H1 (cell line): ENCODE measurements at regions not wholly inside any gene's neighbourhood (a gene's known extent, or its start where the extent isn't known, plus 50 kb on each side); places are given as distances from the start of the nearest gene placed in this dataset.

Experiments used
- EP300 ChIP-seq, 2 experiments: IDR thresholded peaks; 1 replicate in 1 of 2; 2 replicates in 1 of 2; pipeline ENCODE4 v1.6.1; 2011 to 2012; ENCODE audit warnings: low read depth in 2 of 2, low read length in 2 of 2, mild to moderate bottlenecking in 2 of 2, borderline replicate concordance in 1 of 2, inconsistent platforms in 1 of 2, moderate library complexity in 1 of 2
- JUN ChIP-seq: IDR thresholded peaks from 2 replicates; pipeline ENCODE4 v1.6.1; 2011; ENCODE audit warnings: low read depth, mild to moderate bottlenecking, improper control_type of control experiment, low read length
- RNF2 ChIP-seq: fragments of 200-900, 300-1000 bp; sonication (generic); IDR thresholded peaks from 2 replicates; pipeline ENCODE4 v1.7.1; 2016; ENCODE audit warnings: borderline replicate concordance, low read depth, mild to moderate bottlenecking, antibody characterized with exemption, low read length; ENCODE audit not compliant: poor library complexity, severe bottlenecking; ENCODE audit errors: missing control alignments
- SP2 ChIP-seq: IDR thresholded peaks from 2 replicates; pipeline ENCODE4 v1.6.1; 2012; ENCODE audit warnings: mild to moderate bottlenecking, low read length, inconsistent platforms

DNA sequence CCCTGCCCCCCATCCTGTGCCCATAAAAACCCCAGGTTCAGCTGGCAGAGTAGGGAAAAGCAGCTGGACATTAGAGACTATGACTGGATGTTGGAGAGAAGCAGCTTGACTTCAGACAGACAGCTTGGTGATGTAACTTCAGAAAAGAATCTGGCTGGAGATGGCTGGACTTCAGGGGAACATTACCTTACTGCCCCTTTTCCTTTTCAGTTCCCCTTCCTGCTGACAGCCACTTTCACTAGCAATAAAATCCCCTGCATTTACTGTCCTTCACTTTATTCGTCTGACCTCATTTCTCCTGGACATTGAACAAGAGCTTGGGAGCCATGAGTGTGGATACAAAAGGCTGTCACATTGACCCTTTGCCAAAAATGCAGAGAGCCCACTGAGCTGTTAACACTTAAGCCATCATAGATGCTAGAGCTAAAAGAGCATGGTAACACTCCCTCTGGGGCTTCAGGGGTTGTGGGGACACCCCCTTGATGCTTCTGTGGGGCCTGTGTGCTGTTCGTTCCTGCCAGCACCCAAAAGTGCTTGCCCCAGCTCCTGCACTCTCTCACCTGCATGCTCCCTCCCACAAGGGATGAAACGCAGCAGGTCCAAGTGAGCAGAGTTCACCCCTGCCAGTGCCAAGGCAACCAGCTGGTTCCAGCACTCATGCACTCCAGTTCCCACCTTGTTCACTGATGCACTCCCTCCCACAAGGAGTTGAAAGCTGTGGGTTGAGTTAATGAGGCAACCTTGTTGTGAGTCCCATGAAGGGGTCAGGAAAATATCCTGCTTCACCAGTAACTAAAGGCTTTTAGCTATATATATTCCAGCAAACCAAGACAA lies 263.8 kb upstream of the NDST3 start (continued):
- TF ChIP-seq EP300 (IDR thresholded peaks at IDR 0.05; ENCODE audit: borderline replicate concordance in 1 of 2, low read depth in 2 of 2, low read length in 2 of 2) (no peak), JUN (no peak), RNF2 (no peak), SP2 (no peak)
